Loucy (cell line): ENCODE measurements at regions not wholly inside any gene's neighbourhood (a gene's known extent, or its start where the extent isn't known, plus 50 kb on each side); places are given as distances from the start of the nearest gene placed in this dataset.

Source experiments
- H2AFZ ChIP-seq: fragments of 200-600 bp; sonication (generic); 2 replicates; pipeline ENCODE4 v1.6.0; 2016; ENCODE audit warnings: antibody characterized with exemption, mild to moderate bottlenecking, low read length, moderate library complexity
- H3F3A ChIP-seq: fragments of 200-600 bp; 2 replicates; pipeline ENCODE4 v1.6.0; 2016; ENCODE audit warnings: antibody characterized with exemption, low read depth, mild to moderate bottlenecking
- H3K27me3 ChIP-seq: fragments of 200-600 bp; sonication (generic); 2 replicates; pipeline ENCODE4 v1.6.1; 2014; ENCODE audit warnings: low read length, mild to moderate bottlenecking; ENCODE audit not compliant: insufficient read depth, poor library complexity, severe bottlenecking
- H3K36me3 ChIP-seq: fragments of 200-600 bp; sonication (generic); 2 replicates; pipeline ENCODE4 v1.6.1; 2016; ENCODE audit warnings: low read length; ENCODE audit not compliant: insufficient read depth
- H3K4me1 ChIP-seq: fragments of 200-600 bp; sonication (generic); 2 replicates; pipeline ENCODE4 v1.5.1; 2014; ENCODE audit warnings: low read length, mild to moderate bottlenecking; ENCODE audit not compliant: insufficient read depth, poor library complexity, severe bottlenecking
- H3K4me2 ChIP-seq: fragments of 200-600 bp; sonication (generic); 2 replicates; pipeline ENCODE4 v1.6.0; 2014; ENCODE audit warnings: antibody characterized with exemption, low read length, low read depth, mild to moderate bottlenecking; ENCODE audit not compliant: poor library complexity, severe bottlenecking
- H3K4me3 ChIP-seq: fragments of 200-600 bp; sonication (generic); 2 replicates; pipeline ENCODE4 v1.5.1; 2014; ENCODE audit warnings: low read length, mild to moderate bottlenecking, mixed read lengths; ENCODE audit not compliant: poor library complexity, severe bottlenecking
- H3K79me2 ChIP-seq: fragments of 200-600 bp; sonication (generic); 2 replicates; pipeline ENCODE4 v1.6.1; 2014; ENCODE audit warnings: low read length; ENCODE audit not compliant: insufficient read depth
- H3K9ac ChIP-seq: fragments of 200-600 bp; sonication (generic); 2 replicates; pipeline ENCODE4 v1.6.0; 2014; ENCODE audit warnings: mild to moderate bottlenecking, low read depth, low read length, moderate library complexity; ENCODE audit not compliant: poor library complexity, severe bottlenecking
- H3K9me2 ChIP-seq: fragments of 200-600 bp; sonication (generic); replicated peaks from 2 replicates; pipeline ENCODE4 v1.6.1; 2016; ENCODE audit warnings: low read depth, low read length, mixed read lengths
- H3K9me3 ChIP-seq: fragments of 200-600 bp; sonication (generic); 2 replicates; pipeline ENCODE4 v1.6.1; 2014; ENCODE audit warnings: mild to moderate bottlenecking, antibody characterized with exemption, low read length, low read depth; ENCODE audit not compliant: insufficient read depth
- H4K20me1 ChIP-seq: fragments of 200-600 bp; sonication (generic); 2 replicates; pipeline ENCODE4 v1.6.0; 2014; ENCODE audit warnings: antibody characterized with exemption, low read length, mild to moderate bottlenecking; ENCODE audit not compliant: insufficient read depth, poor library complexity, severe bottlenecking
- EZH2phosphoT487 ChIP-seq: fragments of 200-600 bp; IDR thresholded peaks from 2 replicates; pipeline ENCODE4 v1.6.1; 2018; ENCODE audit warnings: antibody characterized with exemption, mild to moderate bottlenecking, moderate library complexity, borderline replicate concordance
- TF ChIP-seq, protein P1 (sequence below): fragments of 200-600 bp; sonication (generic); conservative IDR thresholded peaks from 2 replicates; pipeline ENCODE4 v1.5.1; 2014; ENCODE audit warnings: mild to moderate bottlenecking, antibody characterized with exemption, low read length

DNA sequence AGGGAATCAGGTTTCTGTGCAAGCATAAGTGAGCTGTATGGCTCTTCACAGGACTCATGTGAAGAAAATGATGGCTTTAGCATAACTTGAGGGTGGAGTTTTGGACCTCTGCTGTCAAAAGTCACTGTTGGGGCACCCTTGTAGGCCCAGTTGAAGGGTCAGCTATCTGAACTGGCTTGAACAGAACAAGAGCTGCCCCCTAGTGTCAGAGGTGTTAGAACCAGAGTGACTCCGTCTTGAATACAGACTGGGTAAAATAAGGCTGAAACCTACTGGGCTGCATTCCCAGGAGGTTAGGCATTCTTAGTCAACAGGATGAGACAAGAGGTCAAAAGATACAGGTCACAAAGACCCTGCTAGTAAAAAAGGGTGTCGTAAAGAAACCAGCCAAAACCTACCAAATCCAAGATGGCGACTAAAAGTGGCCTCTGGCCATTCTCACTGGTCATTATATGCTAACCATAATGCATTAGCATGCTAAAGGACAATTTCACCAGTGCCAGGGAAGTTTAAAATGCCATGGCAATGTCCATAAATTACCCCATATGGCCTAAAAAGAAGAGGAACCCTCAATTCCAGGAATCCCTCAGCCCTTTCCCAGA is 484.0 kb upstream of the ERCC4 start:
- TF ChIP-seq, protein P1, sequence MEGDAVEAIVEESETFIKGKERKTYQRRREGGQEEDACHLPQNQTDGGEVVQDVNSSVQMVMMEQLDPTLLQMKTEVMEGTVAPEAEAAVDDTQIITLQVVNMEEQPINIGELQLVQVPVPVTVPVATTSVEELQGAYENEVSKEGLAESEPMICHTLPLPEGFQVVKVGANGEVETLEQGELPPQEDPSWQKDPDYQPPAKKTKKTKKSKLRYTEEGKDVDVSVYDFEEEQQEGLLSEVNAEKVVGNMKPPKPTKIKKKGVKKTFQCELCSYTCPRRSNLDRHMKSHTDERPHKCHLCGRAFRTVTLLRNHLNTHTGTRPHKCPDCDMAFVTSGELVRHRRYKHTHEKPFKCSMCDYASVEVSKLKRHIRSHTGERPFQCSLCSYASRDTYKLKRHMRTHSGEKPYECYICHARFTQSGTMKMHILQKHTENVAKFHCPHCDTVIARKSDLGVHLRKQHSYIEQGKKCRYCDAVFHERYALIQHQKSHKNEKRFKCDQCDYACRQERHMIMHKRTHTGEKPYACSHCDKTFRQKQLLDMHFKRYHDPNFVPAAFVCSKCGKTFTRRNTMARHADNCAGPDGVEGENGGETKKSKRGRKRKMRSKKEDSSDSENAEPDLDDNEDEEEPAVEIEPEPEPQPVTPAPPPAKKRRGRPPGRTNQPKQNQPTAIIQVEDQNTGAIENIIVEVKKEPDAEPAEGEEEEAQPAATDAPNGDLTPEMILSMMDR, result no peak
- TF ChIP-seq EZH2phosphoT487, result no peak
- H3K4me2 ChIP-seq, result no peak overlapping the region

DNA sequence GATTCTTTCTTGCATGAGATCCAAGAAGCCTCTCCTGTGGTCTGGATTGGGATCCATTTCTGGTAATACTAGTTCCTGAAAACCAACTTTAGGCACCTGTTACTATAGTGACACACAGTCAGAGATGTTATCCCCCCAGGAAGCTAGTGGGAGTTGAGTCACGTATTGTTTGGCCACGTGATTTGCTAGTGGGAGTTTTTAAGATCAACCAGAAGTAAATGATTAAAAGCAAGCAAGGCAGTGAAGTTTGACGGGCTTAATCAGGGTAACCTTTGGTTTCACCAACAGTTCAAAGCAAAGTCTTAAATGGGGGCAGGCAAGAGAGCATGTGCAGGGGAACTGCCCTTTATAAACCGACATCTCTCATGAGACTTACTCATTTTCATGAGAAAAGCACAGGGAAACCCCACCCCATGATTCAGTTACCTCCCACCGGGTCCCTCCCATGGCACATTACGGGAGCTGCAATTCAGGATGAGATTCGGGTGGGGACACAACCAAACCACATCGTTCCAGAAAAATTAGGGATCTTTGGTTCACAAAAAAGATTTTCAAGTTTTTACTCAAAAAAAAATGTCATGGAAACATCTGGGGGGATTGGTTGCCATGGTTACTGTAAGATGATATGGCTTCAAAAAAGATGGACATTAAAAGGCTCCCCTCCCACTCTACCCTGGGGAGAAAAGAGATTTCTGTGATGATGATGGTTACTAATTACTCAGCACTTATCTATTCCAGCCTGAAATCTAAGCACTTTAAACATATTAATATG is 483.1 kb upstream of the ERCC4 start:
- Histone ChIP-seq H3K9me2 (no peaks in the 10 kb centered on the region), H3K4me3 (no peak overlapping the region), H3K79me2 (no peaks in the 10 kb centered on the region), H2AFZ (no peak overlapping the region), H3F3A (no peaks in the 10 kb centered on the region), H3K9me3 (no peaks in the 10 kb centered on the region), H3K4me1 (no peaks in the 10 kb centered on the region), H3K9ac (no peak overlapping the region), H3K27me3 (no peaks in the 10 kb centered on the region), H3K4me2 (no peak overlapping the region), H3K36me3 (no peaks in the 10 kb centered on the region), H4K20me1 (no peaks in the 10 kb centered on the region)
- TF ChIP-seq, protein P1, result no peak
- no peak for TF ChIP-seq EZH2phosphoT487

More for the DNA sequence above, 484.0 kb upstream of the ERCC4 start:
- Histone ChIP-seq H3K9ac (no peak overlapping the region), H3K27me3 (no peaks in the 10 kb centered on the region), H3K79me2 (no peaks in the 10 kb centered on the region), H3K4me1 (no peaks in the 10 kb centered on the region), H3K4me3 (no peak overlapping the region), H2AFZ (no peak overlapping the region), H4K20me1 (no peaks in the 10 kb centered on the region), H3F3A (no peaks in the 10 kb centered on the region), H3K36me3 (no peaks in the 10 kb centered on the region), H3K9me2 (no peaks in the 10 kb centered on the region), H3K9me3 (no peaks in the 10 kb centered on the region)

DNA sequence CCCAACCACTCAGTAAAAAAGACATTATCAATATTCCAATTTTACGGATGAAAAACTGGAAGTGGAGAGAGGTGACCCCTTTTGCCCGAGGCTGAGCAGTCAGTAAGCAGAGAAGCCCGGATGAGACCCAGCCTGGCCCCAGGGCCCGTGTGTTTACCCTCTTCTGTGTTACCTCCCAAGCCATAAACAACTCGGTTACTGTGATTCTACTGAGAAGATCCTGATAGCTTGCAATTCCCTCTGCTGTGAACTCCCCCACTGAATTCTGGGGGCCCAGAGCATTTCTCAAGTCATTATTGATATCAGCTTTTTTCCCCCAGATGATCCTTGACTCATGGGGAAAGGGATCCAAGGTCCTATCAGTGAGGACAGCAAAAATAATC is 482.6 kb upstream of the ERCC4 start:
- H3K9me3 ChIP-seq, result no peaks in the 10 kb centered on the region
- H3K4me3 ChIP-seq, result no peak overlapping the region
- no peaks in the 10 kb centered on the region for H3K27me3 ChIP-seq
- no peaks in the 10 kb centered on the region for H3K36me3 ChIP-seq
- H3F3A ChIP-seq, result no peaks in the 10 kb centered on the region
- no peaks in the 10 kb centered on the region for H3K9me2 ChIP-seq
- no peaks in the 10 kb centered on the region for H3K79me2 ChIP-seq
- H3K4me1 ChIP-seq, result no peaks in the 10 kb centered on the region
- no peak overlapping the region for H2AFZ ChIP-seq
- no peak overlapping the region for H3K9ac ChIP-seq
- no peak for TF ChIP-seq EZH2phosphoT487
- TF ChIP-seq, protein P1, result no peak
- H3K4me2 ChIP-seq, result no peak overlapping the region
- no peaks in the 10 kb centered on the region for H4K20me1 ChIP-seq
